ENCODE measurements at regions not wholly inside any gene's neighbourhood (a gene's known extent, or its start where the extent isn't known, plus 50 kb on each side); places are given as distances from the start of the nearest gene placed in this dataset.

GRCh38 chr17:79154951-79155585 lies 80.4 kb downstream of the ENGASE start:
- TF ChIP-seq, protein P1, sequence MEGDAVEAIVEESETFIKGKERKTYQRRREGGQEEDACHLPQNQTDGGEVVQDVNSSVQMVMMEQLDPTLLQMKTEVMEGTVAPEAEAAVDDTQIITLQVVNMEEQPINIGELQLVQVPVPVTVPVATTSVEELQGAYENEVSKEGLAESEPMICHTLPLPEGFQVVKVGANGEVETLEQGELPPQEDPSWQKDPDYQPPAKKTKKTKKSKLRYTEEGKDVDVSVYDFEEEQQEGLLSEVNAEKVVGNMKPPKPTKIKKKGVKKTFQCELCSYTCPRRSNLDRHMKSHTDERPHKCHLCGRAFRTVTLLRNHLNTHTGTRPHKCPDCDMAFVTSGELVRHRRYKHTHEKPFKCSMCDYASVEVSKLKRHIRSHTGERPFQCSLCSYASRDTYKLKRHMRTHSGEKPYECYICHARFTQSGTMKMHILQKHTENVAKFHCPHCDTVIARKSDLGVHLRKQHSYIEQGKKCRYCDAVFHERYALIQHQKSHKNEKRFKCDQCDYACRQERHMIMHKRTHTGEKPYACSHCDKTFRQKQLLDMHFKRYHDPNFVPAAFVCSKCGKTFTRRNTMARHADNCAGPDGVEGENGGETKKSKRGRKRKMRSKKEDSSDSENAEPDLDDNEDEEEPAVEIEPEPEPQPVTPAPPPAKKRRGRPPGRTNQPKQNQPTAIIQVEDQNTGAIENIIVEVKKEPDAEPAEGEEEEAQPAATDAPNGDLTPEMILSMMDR (IDR thresholded peaks at IDR 0.05) = no peak
- TF ChIP-seq POLR2A (IDR thresholded peaks at IDR 0.05) = no peak
